ENCODE measurements at regions not wholly inside any gene's neighbourhood (a gene's known extent, or its start where the extent isn't known, plus 50 kb on each side); places are given as distances from the start of the nearest gene placed in this dataset.
A peak's percentile ranks its signal among the peaks of the same experiment; 100 is the strongest.

DNA sequence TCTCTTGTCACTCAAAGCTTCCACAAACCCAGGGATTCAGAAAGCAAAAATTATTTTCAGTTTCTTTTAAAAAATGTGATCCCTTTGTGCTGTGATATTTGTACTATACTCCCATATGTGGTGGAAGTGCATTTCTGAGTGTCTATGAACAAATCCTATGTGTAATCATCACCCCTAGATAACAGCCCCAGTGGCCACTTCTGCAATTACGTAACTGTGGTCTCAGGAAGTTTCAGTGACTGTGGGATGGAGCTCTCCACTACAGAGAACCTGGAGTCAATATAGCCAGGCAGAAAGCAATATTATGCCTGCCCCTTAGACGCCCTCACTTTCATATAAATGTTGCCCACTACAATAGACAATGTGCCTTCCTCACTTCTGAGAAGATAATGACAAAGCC, 1101.7 kb upstream of the GHITM start:
- Histone ChIP-seq H3K4me3 (ENCODE audit: low read length) (no peak overlapping the region), H3K4me2 (ENCODE audit: low read length) (no peak overlapping the region), H2AFZ (ENCODE audit: low read depth, low read length) (no peak overlapping the region), H3K4me1 (ENCODE audit: low read length) (no peaks in the 10 kb centered on the region), H3K27ac (ENCODE audit: low read length) (no peak overlapping the region), H4K20me1 (ENCODE audit: insufficient read depth, low read length) (no peaks in the 10 kb centered on the region), H3K79me2 (ENCODE audit: low read length) (no peaks in the 10 kb centered on the region), H3K36me3 (replicated peaks; ENCODE audit: low read depth, low read length) (no peaks in the 10 kb centered on the region), H3K9me3 (ENCODE audit: insufficient read depth, low read length) (no peaks in the 10 kb centered on the region), H3K9ac (ENCODE audit: low read length) (no peak overlapping the region), H3K27me3 (ENCODE audit: low read depth, low read length) (no peaks in the 10 kb centered on the region)
- TF ChIP-seq, protein P1, sequence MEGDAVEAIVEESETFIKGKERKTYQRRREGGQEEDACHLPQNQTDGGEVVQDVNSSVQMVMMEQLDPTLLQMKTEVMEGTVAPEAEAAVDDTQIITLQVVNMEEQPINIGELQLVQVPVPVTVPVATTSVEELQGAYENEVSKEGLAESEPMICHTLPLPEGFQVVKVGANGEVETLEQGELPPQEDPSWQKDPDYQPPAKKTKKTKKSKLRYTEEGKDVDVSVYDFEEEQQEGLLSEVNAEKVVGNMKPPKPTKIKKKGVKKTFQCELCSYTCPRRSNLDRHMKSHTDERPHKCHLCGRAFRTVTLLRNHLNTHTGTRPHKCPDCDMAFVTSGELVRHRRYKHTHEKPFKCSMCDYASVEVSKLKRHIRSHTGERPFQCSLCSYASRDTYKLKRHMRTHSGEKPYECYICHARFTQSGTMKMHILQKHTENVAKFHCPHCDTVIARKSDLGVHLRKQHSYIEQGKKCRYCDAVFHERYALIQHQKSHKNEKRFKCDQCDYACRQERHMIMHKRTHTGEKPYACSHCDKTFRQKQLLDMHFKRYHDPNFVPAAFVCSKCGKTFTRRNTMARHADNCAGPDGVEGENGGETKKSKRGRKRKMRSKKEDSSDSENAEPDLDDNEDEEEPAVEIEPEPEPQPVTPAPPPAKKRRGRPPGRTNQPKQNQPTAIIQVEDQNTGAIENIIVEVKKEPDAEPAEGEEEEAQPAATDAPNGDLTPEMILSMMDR (IDR thresholded peaks at IDR 0.05; ENCODE audit: low read depth, low read length): no peak
- no peak for TF ChIP-seq EZH2phosphoT487 (IDR thresholded peaks at IDR 0.05; ENCODE audit: low read depth)

DNA sequence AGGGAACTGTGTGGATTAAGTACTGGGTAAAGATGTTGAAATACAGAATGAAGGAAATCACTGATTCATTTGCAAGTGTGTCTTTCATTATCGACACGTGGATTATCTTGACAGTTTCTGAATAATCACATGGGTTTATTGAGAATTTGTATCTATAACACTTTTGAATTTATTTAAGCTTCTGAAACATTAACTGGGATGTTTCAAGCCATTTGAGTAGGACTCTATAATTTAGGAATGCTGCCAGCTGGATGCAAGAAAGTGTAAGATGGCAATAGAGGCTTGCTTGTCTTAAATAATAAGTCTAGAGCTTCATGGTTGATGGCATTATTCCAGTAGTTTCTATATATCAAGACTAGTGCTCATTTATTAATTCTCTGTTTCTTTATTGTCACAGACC, 1100.7 kb upstream of the GHITM start:
- Histone ChIP-seq H4K20me1 (ENCODE audit: insufficient read depth, low read length) (no peaks in the 10 kb centered on the region), H3K9me3 (ENCODE audit: insufficient read depth, low read length) (no peaks in the 10 kb centered on the region), H3K79me2 (ENCODE audit: low read length) (no peaks in the 10 kb centered on the region), H3K4me3 (ENCODE audit: low read length) (no peak overlapping the region), H3K4me2 (ENCODE audit: low read length) (no peak overlapping the region), H2AFZ (ENCODE audit: low read depth, low read length) (no peak overlapping the region), H3K4me1 (ENCODE audit: low read length) (no peaks in the 10 kb centered on the region), H3K27me3 (ENCODE audit: low read depth, low read length) (no peaks in the 10 kb centered on the region), H3K36me3 (replicated peaks; ENCODE audit: low read depth, low read length) (no peaks in the 10 kb centered on the region), H3K9ac (ENCODE audit: low read length) (no peak overlapping the region), H3K27ac (ENCODE audit: low read length) (no peak overlapping the region)
- TF ChIP-seq, protein P1 (IDR thresholded peaks at IDR 0.05; ENCODE audit: low read depth, low read length): no peak
- TF ChIP-seq EZH2phosphoT487 (IDR thresholded peaks at IDR 0.05; ENCODE audit: low read depth): no peak

DNA sequence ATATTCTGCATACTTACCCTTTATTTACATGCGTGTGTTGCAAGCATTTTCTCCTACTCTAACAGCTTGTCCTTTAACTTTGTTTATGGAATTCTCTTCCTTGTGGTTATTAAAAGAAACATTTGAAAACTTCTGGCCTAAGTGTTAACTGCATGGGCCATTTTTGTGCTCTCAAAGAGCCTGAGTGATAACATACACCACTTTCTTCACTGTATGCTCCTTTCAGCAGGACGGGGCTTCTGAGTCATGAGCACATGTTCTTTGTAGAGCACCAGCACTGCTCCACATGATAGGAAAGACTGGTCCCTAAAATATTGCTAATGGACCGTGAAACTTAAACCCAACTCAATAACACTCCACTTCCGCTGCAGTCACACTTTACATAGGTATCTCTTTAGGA, 1093.6 kb upstream of the GHITM start:
- no peaks in the 10 kb centered on the region for H4K20me1 ChIP-seq (ENCODE audit: insufficient read depth, low read length)
- no peaks in the 10 kb centered on the region for H3K9me3 ChIP-seq (ENCODE audit: insufficient read depth, low read length)
- no peak overlapping the region for H3K27ac ChIP-seq (ENCODE audit: low read length)
- H3K9ac ChIP-seq (ENCODE audit: low read length): no peak overlapping the region
- no peak overlapping the region for H3K4me3 ChIP-seq (ENCODE audit: low read length)
- TF ChIP-seq EZH2phosphoT487 (IDR thresholded peaks at IDR 0.05; ENCODE audit: low read depth): no peak
- TF ChIP-seq, protein P1 (IDR thresholded peaks at IDR 0.05; ENCODE audit: low read depth, low read length): no peak
- H2AFZ ChIP-seq (ENCODE audit: low read depth, low read length): no peak overlapping the region
- H3K36me3 ChIP-seq (replicated peaks; ENCODE audit: low read depth, low read length): no peaks in the 10 kb centered on the region
- H3K4me2 ChIP-seq (ENCODE audit: low read length): no peak overlapping the region
- no peaks in the 10 kb centered on the region for H3K4me1 ChIP-seq (ENCODE audit: low read length)
- H3K27me3 ChIP-seq (ENCODE audit: low read depth, low read length): no peaks in the 10 kb centered on the region
- no peaks in the 10 kb centered on the region for H3K79me2 ChIP-seq (ENCODE audit: low read length)

DNA sequence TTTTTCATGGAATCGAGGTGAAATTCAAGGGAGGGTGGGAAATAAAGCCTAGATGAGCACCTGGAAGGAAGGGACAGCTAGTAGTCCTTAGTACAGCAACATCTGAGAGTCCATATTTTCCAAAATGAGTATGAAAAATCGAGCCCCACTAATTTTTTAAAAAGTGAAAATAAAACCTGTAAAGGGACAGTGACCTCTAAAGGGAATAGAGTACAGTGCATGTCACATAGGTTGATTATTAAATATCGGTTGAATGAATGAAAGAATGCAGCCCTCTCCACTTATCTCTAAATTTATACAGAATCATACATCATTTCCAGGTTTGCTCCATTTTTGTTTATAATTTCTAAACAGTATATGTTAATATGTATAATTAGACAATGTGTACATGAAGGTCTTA, 1088.5 kb upstream of the GHITM start:
- Histone ChIP-seq H3K9ac (ENCODE audit: low read length) (no peak overlapping the region), H3K36me3 (replicated peaks; ENCODE audit: low read depth, low read length) (no peaks in the 10 kb centered on the region), H3K4me3 (ENCODE audit: low read length) (no peak overlapping the region), H3K4me2 (ENCODE audit: low read length) (no peak overlapping the region), H2AFZ (ENCODE audit: low read depth, low read length) (no peak overlapping the region), H3K9me3 (ENCODE audit: insufficient read depth, low read length) (no peaks in the 10 kb centered on the region), H3K27ac (ENCODE audit: low read length) (no peak overlapping the region), H3K27me3 (ENCODE audit: low read depth, low read length) (no peaks in the 10 kb centered on the region), H4K20me1 (ENCODE audit: insufficient read depth, low read length) (no peaks in the 10 kb centered on the region), H3K4me1 (ENCODE audit: low read length) (no peaks in the 10 kb centered on the region), H3K79me2 (ENCODE audit: low read length) (no peaks in the 10 kb centered on the region)
- TF ChIP-seq, protein P1 (IDR thresholded peaks at IDR 0.05; ENCODE audit: low read depth, low read length): peak; percentile 6; the same call in 1 of the 2 replicates
- no peak for TF ChIP-seq EZH2phosphoT487 (IDR thresholded peaks at IDR 0.05; ENCODE audit: low read depth)
